Kidney (tissue), 13 donors: ENCODE measurements at regions not wholly inside any gene's neighbourhood (a gene's known extent, or its start where the extent isn't known, plus 50 kb on each side); places are given as distances from the start of the nearest gene placed in this dataset.

Source experiments
- DNase-seq, 5 donors: peaks; one replicate each; pipeline ENCODE4 v3.0.0-alpha.2; 2013 to 2020
- FAIRE-seq: peaks from 2 replicates; lab custom pipeline; 2012; peaks lifted over from hg19 to GRCh38; lab: Jason Lieb, UNC
- H3K27ac ChIP-seq, 2 donors: one replicate each; pipeline ENCODE4 v1.7.0; 2013; ENCODE audit warnings: low read depth in 2 of 2, low read length in 2 of 2, inconsistent platforms in 1 of 2
- H3K27me3 ChIP-seq: one replicate; pipeline ENCODE4 v1.7.1; 2013; ENCODE audit warnings: low read length, inconsistent platforms; ENCODE audit not compliant: control insufficient read depth, insufficient read depth
- H3K36me3 ChIP-seq, 3 donors: one replicate each; pipeline versions ENCODE4 v1.7.0 to v1.7.1; 2013; ENCODE audit warnings: low read length in 3 of 3, control low read depth in 1 of 3, inconsistent platforms in 1 of 3; ENCODE audit not compliant: insufficient read depth in 3 of 3, control insufficient read depth in 2 of 3
- H3K4me1 ChIP-seq, 3 donors: one replicate each; pipeline versions ENCODE4 v1.7.0 to v1.7.1; 2013; ENCODE audit warnings: low read length in 3 of 3, inconsistent platforms in 1 of 3, low read depth in 1 of 3; ENCODE audit not compliant: control insufficient read depth in 2 of 3, insufficient read depth in 2 of 3
- H3K4me3 ChIP-seq, 3 donors: one replicate each; pipeline versions ENCODE4 v1.7.0 to v1.8.1; 2013; ENCODE audit warnings: low read length in 3 of 3, control low read depth in 1 of 3, inconsistent platforms in 1 of 3
- H3K9ac ChIP-seq, 3 donors: one replicate each; pipeline versions ENCODE4 v1.7.0 to v1.7.1; 2013; ENCODE audit warnings: low read length in 3 of 3, control low read depth in 1 of 3, inconsistent platforms in 1 of 3
- H3K9me3 ChIP-seq, 3 donors: one replicate each; pipeline versions ENCODE4 v1.7.0 to v1.7.1; 2013; ENCODE audit warnings: low read length in 3 of 3, control low read depth in 1 of 3, inconsistent platforms in 1 of 3; ENCODE audit not compliant: control insufficient read depth in 2 of 3, insufficient read depth in 1 of 3
- intact Hi-C: fragments of 100-400 bp; cut with DNase I; formaldehyde crosslinking; loops from one replicate; pipeline ENCODE4 v1.11.1; 2022
- TF ChIP-seq, protein P1 (sequence below): IDR thresholded peaks from 3 replicates; pipeline ENCODE4 v1.5.1; 2012; ENCODE audit warnings: mild to moderate bottlenecking, moderate library complexity, borderline replicate concordance; ENCODE audit not compliant: insufficient read depth; ENCODE audit errors: extremely low read depth
- donor health status: control.
- donor health status: control.
- donor health status: control.
- donor health status: control.
- donor health status: control.
- donor health status: DM: yes; HTN: yes; CAD: no.
- donor health status: Normal renal cell carcinoma (clear cell type).

GRCh38 chr2:239532859-239533258, 132.0 kb upstream of the HDAC4 start:
- Histone ChIP-seq H3K4me3 (no peak overlapping the region), H3K9ac (no peak overlapping the region), H3K36me3 (no peaks in the 10 kb centered on the region), H3K27me3 (no peaks in the 10 kb centered on the region), H3K9me3 (peaks cover 0 to 14% (median 0%) of the 10 kb centered on the region in 3 donors), H3K4me1 (peaks cover 0 to 13% (median 0%) of the 10 kb centered on the region in 3 donors), H3K27ac (no peak overlapping the region)
- intact Hi-C loops: no loop called here
- peak in 4 of 5 donors; percentile 58 to 86 (median 66) for DNase-seq
- no peak for FAIRE-seq
- TF ChIP-seq, protein P1, sequence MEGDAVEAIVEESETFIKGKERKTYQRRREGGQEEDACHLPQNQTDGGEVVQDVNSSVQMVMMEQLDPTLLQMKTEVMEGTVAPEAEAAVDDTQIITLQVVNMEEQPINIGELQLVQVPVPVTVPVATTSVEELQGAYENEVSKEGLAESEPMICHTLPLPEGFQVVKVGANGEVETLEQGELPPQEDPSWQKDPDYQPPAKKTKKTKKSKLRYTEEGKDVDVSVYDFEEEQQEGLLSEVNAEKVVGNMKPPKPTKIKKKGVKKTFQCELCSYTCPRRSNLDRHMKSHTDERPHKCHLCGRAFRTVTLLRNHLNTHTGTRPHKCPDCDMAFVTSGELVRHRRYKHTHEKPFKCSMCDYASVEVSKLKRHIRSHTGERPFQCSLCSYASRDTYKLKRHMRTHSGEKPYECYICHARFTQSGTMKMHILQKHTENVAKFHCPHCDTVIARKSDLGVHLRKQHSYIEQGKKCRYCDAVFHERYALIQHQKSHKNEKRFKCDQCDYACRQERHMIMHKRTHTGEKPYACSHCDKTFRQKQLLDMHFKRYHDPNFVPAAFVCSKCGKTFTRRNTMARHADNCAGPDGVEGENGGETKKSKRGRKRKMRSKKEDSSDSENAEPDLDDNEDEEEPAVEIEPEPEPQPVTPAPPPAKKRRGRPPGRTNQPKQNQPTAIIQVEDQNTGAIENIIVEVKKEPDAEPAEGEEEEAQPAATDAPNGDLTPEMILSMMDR: no peak

- H3K27me3 ChIP-seq: no peaks in the 10 kb centered on the region
- H3K9ac ChIP-seq: no peak overlapping the region
- FAIRE-seq: no peak
- TF ChIP-seq, protein P1: no peak
- H3K4me3 ChIP-seq: no peak overlapping the region
- no peak for DNase-seq
- peaks cover 0 to 14% (median 0%) of the 10 kb centered on the region in 3 donors for H3K9me3 ChIP-seq
- H3K4me1 ChIP-seq: peaks cover 0 to 13% (median 0%) of the 10 kb centered on the region in 3 donors
- intact Hi-C loops: no loop called here
- no peak overlapping the region for H3K27ac ChIP-seq
- no peaks in the 10 kb centered on the region for H3K36me3 ChIP-seq
Observed at GRCh38 chr2:239532250-239532649, 131.4 kb upstream of the HDAC4 start.

DNA sequence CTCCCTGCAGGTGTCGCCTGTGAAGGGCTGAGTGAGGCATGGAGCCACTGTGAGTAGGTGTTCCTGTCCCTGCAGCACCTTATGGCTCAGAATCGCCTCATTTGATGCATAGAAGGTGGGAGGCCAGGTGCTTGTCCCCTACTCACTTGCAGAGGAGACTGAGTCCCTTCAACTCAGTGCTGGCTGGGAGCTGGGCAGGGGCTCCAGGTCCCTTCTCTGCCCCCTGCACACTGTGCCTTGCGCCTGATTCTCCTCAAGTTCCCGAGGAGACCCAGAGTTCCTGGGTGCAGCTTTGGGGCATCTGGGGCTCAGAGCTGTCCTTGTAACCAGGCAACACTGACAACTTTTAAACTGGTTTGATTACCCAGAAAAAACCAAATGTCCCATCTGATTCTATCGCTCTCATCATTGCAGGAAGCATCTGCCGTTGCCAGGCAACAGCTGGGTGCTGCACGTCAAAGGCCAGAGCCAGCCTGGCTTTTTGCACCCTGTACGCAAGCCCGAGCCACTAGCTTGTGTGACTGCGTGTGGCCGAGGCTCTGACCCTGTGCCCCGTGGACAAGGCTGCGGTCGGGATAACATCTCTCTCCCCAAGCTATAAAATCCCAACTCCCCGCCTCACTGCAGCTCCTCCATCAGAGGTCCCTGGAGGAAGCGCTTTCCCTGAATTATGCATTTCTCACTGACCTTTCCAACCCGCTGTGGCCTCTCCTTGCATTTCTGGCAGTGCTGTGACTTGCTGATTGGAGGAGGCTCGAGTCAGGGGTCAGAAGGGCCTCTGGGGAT, 130.8 kb upstream of the HDAC4 start:
- H3K36me3 ChIP-seq: no peaks in the 10 kb centered on the region

More for the DNA sequence above, 130.8 kb upstream of the HDAC4 start:
- TF ChIP-seq, protein P1: no peak
- H3K9ac ChIP-seq: no peak overlapping the region
- H3K9me3 ChIP-seq: peaks cover 0 to 14% (median 0%) of the 10 kb centered on the region in 3 donors
- H3K4me1 ChIP-seq: peaks cover 0 to 13% (median 0%) of the 10 kb centered on the region in 3 donors
- no peaks in the 10 kb centered on the region for H3K27me3 ChIP-seq
- DNase-seq (peak in 1 of 5 donors; percentile 96), FAIRE-seq (no peak)
- H3K4me3 ChIP-seq: no peak overlapping the region
- intact Hi-C loops: no loop called here
- H3K27ac ChIP-seq: no peak overlapping the region
